ENCODE measurements at regions not wholly inside any gene's neighbourhood (a gene's known extent, or its start where the extent isn't known, plus 50 kb on each side); places are given as distances from the start of the nearest gene placed in this dataset.

DNA sequence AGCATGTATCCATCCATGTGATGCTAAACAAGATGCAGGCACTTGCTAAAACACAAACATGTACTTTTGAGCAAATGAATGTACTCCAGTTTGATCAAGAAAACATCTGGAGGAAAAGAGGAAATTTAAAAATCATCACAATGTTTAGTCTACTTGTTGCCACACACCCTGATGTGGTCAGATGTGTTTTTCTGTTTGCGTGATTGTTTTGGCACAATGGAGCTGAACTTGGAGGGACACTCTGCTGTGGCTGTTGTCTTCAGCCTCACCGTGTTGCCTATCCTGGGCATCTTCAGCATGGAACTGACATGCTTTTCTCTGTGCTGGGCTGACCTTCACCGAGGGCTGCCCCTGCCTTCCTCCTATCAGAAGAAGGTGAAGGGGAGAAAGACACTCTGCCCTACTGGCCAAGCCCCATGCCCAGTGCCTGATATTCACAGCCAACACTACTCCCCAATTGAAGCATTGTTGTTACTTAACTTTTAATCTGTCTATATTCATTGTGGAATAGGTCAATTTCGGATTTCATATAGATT, 268.3 kb upstream of the IGFBP3 start:
- Histone ChIP-seq H3K27ac (no peak overlapping the region), H3K36me3 (no peaks in the 10 kb centered on the region), H3K27me3 (no peaks in the 10 kb centered on the region), H3K9me3 (no peaks in the 10 kb centered on the region), H3K4me1 (no peaks in the 10 kb centered on the region), H3K4me3 (replicated peaks in 1 of 3) (no peak overlapping the region)
- DNase-seq = no peak
- intact Hi-C loops (cut with DNase I) = no loop called here
- WGBS, 2 donors = 89 to 93% methylated on average over 4 of the region's 4 CpGs
- TF ChIP-seq, protein P1, sequence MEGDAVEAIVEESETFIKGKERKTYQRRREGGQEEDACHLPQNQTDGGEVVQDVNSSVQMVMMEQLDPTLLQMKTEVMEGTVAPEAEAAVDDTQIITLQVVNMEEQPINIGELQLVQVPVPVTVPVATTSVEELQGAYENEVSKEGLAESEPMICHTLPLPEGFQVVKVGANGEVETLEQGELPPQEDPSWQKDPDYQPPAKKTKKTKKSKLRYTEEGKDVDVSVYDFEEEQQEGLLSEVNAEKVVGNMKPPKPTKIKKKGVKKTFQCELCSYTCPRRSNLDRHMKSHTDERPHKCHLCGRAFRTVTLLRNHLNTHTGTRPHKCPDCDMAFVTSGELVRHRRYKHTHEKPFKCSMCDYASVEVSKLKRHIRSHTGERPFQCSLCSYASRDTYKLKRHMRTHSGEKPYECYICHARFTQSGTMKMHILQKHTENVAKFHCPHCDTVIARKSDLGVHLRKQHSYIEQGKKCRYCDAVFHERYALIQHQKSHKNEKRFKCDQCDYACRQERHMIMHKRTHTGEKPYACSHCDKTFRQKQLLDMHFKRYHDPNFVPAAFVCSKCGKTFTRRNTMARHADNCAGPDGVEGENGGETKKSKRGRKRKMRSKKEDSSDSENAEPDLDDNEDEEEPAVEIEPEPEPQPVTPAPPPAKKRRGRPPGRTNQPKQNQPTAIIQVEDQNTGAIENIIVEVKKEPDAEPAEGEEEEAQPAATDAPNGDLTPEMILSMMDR (IDR thresholded peaks at IDR 0.05) = no peak
- no peak for TF ChIP-seq POLR2A (IDR thresholded peaks at IDR 0.05)

DNA sequence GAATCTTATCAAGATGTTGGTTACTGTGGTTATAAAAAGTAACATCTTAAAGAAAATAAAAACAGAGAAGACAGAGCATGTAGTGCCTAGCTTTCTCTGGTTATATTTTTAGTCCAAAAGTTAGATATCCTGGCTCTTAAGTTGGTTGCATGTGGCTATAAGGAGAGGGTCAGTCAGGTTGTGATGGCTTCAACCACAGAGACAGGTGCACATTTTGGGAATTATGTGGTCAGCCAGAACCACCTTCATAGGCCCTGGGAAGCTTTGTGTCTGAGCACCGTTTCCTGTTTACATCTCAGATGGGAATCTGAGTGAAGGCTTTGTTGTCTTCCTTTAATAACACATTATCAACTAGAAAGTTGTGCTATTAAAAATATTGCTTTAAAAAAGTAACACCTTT, 265.1 kb upstream of the IGFBP3 start:
- no peak overlapping the region for H3K4me3 ChIP-seq (replicated peaks in 1 of 3)
- no peaks in the 10 kb centered on the region for H3K36me3 ChIP-seq
- H3K27ac ChIP-seq = no peak overlapping the region
- H3K27me3 ChIP-seq = no peaks in the 10 kb centered on the region
- H3K9me3 ChIP-seq = no peaks in the 10 kb centered on the region
- intact Hi-C loops (cut with DNase I) = no loop called here
- no peak for DNase-seq
- TF ChIP-seq, protein P1 (IDR thresholded peaks at IDR 0.05) = no peak
- TF ChIP-seq POLR2A (IDR thresholded peaks at IDR 0.05) = no peak
- no peaks in the 10 kb centered on the region for H3K4me1 ChIP-seq
- 75 to 94% methylated on average over 1 of the region's 1 CpG for WGBS, 2 donors

DNA sequence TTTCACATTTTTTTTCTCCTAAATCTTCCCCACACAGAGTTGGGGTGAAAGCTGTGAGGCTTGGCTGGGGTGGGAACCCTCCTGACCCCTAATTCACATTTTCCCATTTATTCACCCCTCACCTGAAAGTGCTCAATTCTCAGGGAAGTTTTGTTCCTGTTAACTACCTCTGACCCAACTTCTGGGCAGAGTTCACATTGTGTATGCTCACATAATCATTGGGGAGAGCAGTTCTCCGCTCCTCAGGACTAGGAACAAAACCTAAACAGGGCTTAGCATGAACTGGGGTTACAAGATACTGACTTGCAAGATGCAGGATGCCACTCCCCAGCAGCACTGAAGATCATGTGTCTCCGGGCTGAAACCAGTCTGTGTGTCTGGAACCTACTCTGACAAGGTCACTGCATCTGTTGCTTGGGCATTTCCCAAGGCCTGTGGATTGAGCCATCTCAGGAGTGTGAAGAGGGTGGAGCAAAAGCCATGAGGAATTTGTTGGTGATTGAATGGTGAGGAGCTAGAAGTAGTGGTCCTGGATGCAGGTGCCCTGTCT, 258.1 kb upstream of the IGFBP3 start:
- no peak overlapping the region for H3K4me3 ChIP-seq (replicated peaks in 1 of 3)
- TF ChIP-seq, protein P1 (IDR thresholded peaks at IDR 0.05) = no peak
- no peak for TF ChIP-seq POLR2A (IDR thresholded peaks at IDR 0.05)
- no peaks in the 10 kb centered on the region for H3K9me3 ChIP-seq
- DNase-seq = no peak
- H3K27ac ChIP-seq = no peak overlapping the region
- H3K27me3 ChIP-seq = no peaks in the 10 kb centered on the region
- intact Hi-C loops (cut with DNase I) = no loop called here
- no peaks in the 10 kb centered on the region for H3K36me3 ChIP-seq
- H3K4me1 ChIP-seq = peaks cover 3 to 10% of the 10 kb centered on the region in 2 donors
- 75 to 90% methylated on average over 1 to 2 of the region's 2 CpGs for WGBS, 2 donors

DNA sequence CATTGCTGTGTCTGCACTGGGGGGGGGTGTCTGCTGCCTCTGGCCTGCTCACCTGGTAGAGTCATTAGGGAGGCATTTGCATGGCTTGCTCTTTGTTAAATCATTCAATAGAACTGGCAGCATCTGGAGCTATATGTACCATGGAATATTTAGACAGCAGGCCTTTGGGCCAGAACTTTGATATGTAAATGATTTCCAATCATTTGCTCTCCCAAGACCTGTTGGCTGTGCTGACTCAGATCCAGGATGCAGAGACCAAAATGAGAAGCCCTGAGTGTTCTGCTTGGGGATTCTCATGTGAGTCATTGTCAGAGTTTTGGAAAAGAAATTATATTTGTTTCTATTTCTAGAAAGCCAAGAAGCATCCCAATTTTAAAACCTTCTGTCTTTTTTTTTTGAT, 257.6 kb upstream of the IGFBP3 start:
- intact Hi-C loops (cut with DNase I) = no loop called here
- Histone ChIP-seq H3K36me3 (no peaks in the 10 kb centered on the region), H3K9me3 (no peaks in the 10 kb centered on the region), H3K27me3 (no peaks in the 10 kb centered on the region), H3K27ac (no peak overlapping the region), H3K4me3 (replicated peaks in 1 of 3) (no peak overlapping the region), H3K4me1 (peaks cover 7 to 14% of the 10 kb centered on the region in 2 donors)
- DNase-seq = no peak
- TF ChIP-seq POLR2A (IDR thresholded peaks at IDR 0.05) = no peak
- TF ChIP-seq, protein P1 (IDR thresholded peaks at IDR 0.05) = no peak

DNA sequence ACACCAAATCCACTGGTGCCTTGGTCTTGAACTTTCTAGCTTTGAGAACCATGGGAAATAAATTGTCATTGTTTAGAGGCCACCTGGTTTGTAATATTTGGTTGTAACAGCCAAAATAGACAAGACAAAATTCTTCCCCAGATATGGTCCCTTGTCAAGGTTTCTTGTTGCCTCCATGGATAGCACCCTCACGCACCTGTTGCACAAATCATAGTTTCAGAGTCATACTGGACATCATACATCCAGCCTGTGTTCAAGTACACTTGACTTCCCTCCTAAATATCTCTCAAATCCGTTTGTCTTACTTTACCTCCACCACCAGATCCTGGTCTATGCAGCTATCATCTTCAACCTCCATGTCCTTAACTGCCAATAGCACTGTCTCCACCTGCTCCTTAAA, 256.7 kb upstream of the IGFBP3 start:
- peaks cover 12 to 20% of the 10 kb centered on the region in 2 donors for H3K4me1 ChIP-seq
- no peak overlapping the region for H3K4me3 ChIP-seq (replicated peaks in 1 of 3)
- TF ChIP-seq, protein P1 (IDR thresholded peaks at IDR 0.05) = no peak
- no peak for TF ChIP-seq POLR2A (IDR thresholded peaks at IDR 0.05)
- H3K9me3 ChIP-seq = no peaks in the 10 kb centered on the region
- H3K27me3 ChIP-seq = no peaks in the 10 kb centered on the region
- H3K36me3 ChIP-seq = no peaks in the 10 kb centered on the region
- intact Hi-C loops (cut with DNase I) = no loop called here
- WGBS, 2 donors = 91 to 94% methylated on average over 2 of the region's 2 CpGs
- DNase-seq = no peak
- H3K27ac ChIP-seq = no peak overlapping the region

All from thyroid gland (tissue), 4 donors.